ENCODE measurements at regions not wholly inside any gene's neighbourhood (a gene's known extent, or its start where the extent isn't known, plus 50 kb on each side); places are given as distances from the start of the nearest gene placed in this dataset.

- TF ChIP-seq ZHX2 (IDR thresholded peaks at IDR 0.05; ENCODE audit: low read depth) (no peak), ZHX2 (CRISPR knock-in tag; IDR thresholded peaks at IDR 0.05; ENCODE audit: borderline replicate concordance) (no peak), GZF1 (CRISPR knock-in tag; IDR thresholded peaks at IDR 0.05) (no peak), SMC3 (IDR thresholded peaks at IDR 0.05; ENCODE audit: low read length) (no peak), SNAPC2 (CRISPR knock-in tag; IDR thresholded peaks at IDR 0.05) (no peak), ATRX (CRISPR knock-in tag; IDR thresholded peaks at IDR 0.05; ENCODE audit: borderline replicate concordance) (no peak), ZBTB37 (CRISPR knock-in tag; IDR thresholded peaks at IDR 0.05) (no peak), ZNF549 (CRISPR knock-in tag; IDR thresholded peaks at IDR 0.05) (no peak), GABPB1 (CRISPR knock-in tag; IDR thresholded peaks at IDR 0.05) (no peak), ZNF7 (CRISPR knock-in tag; IDR thresholded peaks at IDR 0.05) (no peak), ZNF670 (CRISPR knock-in tag; IDR thresholded peaks at IDR 0.05; ENCODE audit: borderline replicate concordance) (no peak), ZNF451 (CRISPR knock-in tag; IDR thresholded peaks at IDR 0.05) (no peak), TIGD3 (CRISPR knock-in tag; IDR thresholded peaks at IDR 0.05; ENCODE audit: borderline replicate concordance) (no peak), KDM6A (CRISPR knock-in tag; IDR thresholded peaks at IDR 0.05; ENCODE audit: low read depth) (no peak)
Measured at GRCh38 chr6:11296449-11297375, 64.2 kb upstream of the NEDD9 start (continued).

Data from HepG2 (cell line).